Parathyroid adenoma (tissue), 2 donors: ENCODE measurements at regions not wholly inside any gene's neighbourhood (a gene's known extent, or its start where the extent isn't known, plus 50 kb on each side); places are given as distances from the start of the nearest gene placed in this dataset.

Experiments used
- H2AFZ ChIP-seq: fragments of 300-600 bp; sonication (generic); one replicate; pipeline ENCODE4 v1.7.0; 2017; ENCODE audit warnings: antibody characterized with exemption, mild to moderate bottlenecking
- H3K27ac ChIP-seq: fragments of 300-600 bp; sonication (generic); one replicate; pipeline ENCODE4 v1.7.0; 2017
- H3K27me3 ChIP-seq: fragments of 300-600 bp; sonication (generic); one replicate; pipeline ENCODE4 v1.7.0; 2017; ENCODE audit warnings: low read length; ENCODE audit not compliant: control insufficient read depth, insufficient read depth
- H3K36me3 ChIP-seq: fragments of 300-600 bp; sonication (generic); one replicate; pipeline ENCODE4 v1.7.0; 2017; ENCODE audit warnings: low read length; ENCODE audit not compliant: control insufficient read depth, insufficient read depth
- H3K4me1 ChIP-seq: fragments of 300-600 bp; sonication (generic); one replicate; pipeline ENCODE4 v1.7.0; 2017; ENCODE audit warnings: control low read depth
- H3K4me2 ChIP-seq: fragments of 300-600 bp; sonication (generic); one replicate; pipeline ENCODE4 v1.7.0; 2017; ENCODE audit warnings: low read length
- H3K4me3 ChIP-seq: fragments of 300-600 bp; sonication (generic); one replicate; pipeline ENCODE4 v1.7.0; 2017; ENCODE audit warnings: low read depth, low read length
- H3K79me2 ChIP-seq: fragments of 300-600 bp; sonication (generic); one replicate; pipeline ENCODE4 v1.7.0; 2017; ENCODE audit warnings: control low read depth
- H3K9ac ChIP-seq: fragments of 300-600 bp; sonication (generic); one replicate; pipeline ENCODE4 v1.7.0; 2017; ENCODE audit warnings: mild to moderate bottlenecking
- H3K9me3 ChIP-seq: fragments of 300-600 bp; sonication (generic); one replicate; pipeline ENCODE4 v1.7.0; 2017; ENCODE audit warnings: low read length; ENCODE audit not compliant: control insufficient read depth
- TF ChIP-seq, protein P1 (sequence below): fragments of 300-600 bp; sonication (generic); IDR thresholded peaks from one replicate; pipeline ENCODE4 v1.7.0; 2017; ENCODE audit warnings: antibody characterized with exemption, mild to moderate bottlenecking
- donor health status: primary hyperparathyroidism.

DNA sequence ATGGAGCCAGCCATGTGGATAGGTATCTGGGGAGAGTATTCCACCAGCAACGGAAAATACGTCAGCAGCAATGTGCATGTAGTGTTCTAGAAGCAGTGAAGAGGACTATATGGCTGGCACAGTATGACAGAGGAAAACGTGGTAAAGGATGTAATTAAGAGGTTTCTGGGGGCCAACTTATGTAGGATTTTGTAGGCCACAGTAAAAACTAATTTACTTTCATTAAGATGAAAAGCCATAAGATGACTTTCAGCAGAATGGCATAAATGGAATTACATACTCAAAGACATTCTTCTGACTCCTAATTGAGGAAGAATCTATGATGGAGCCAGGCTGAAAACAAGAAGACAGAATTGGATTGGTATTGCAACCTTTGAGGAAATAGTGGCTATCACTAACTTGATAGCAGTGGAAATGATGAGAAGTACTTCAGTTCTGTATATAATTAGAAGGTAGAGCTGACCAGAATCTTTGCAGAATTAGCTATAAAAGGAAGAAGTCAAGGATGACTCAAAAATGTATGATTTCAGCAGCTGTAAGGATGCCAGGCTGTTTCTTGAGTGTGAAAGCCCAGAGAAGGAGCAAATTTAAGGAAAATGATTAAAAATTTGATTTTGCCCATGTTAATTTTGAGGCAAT lies 156.7 kb downstream of the MBL2 start:
- no peak overlapping the region for H3K27ac ChIP-seq
- H3K36me3 ChIP-seq, result no peaks in the 10 kb centered on the region
- H3K27me3 ChIP-seq, result no peaks in the 10 kb centered on the region
- no peaks in the 10 kb centered on the region for H3K9me3 ChIP-seq
- H3K4me2 ChIP-seq, result no peak overlapping the region
- no peak overlapping the region for H3K9ac ChIP-seq
- TF ChIP-seq, protein P1, sequence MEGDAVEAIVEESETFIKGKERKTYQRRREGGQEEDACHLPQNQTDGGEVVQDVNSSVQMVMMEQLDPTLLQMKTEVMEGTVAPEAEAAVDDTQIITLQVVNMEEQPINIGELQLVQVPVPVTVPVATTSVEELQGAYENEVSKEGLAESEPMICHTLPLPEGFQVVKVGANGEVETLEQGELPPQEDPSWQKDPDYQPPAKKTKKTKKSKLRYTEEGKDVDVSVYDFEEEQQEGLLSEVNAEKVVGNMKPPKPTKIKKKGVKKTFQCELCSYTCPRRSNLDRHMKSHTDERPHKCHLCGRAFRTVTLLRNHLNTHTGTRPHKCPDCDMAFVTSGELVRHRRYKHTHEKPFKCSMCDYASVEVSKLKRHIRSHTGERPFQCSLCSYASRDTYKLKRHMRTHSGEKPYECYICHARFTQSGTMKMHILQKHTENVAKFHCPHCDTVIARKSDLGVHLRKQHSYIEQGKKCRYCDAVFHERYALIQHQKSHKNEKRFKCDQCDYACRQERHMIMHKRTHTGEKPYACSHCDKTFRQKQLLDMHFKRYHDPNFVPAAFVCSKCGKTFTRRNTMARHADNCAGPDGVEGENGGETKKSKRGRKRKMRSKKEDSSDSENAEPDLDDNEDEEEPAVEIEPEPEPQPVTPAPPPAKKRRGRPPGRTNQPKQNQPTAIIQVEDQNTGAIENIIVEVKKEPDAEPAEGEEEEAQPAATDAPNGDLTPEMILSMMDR, result no peak
- H3K79me2 ChIP-seq, result no peaks in the 10 kb centered on the region
- H2AFZ ChIP-seq, result no peak overlapping the region
- no peak overlapping the region for H3K4me3 ChIP-seq
- H3K4me1 ChIP-seq, result no peaks in the 10 kb centered on the region

DNA sequence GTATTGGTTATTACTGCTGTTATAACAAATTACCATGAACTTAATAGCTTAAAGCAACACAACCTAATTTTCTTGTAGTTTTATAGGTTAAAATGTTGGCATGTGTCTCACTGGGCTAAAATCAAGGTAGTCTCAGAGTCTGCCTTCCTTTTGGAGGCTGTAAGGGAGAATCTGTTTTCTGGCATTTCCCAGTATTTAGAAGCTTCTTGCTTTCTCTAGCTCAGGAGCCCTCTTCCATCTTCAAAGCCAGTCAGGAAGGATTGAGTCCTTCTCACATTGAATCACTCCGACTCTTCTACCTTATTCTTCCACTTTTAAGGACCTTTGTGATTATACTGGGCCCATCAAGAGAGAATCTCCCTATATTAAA lies 156.2 kb downstream of the MBL2 start:
- TF ChIP-seq, protein P1, result no peak
- Histone ChIP-seq H3K27me3 (no peaks in the 10 kb centered on the region), H3K4me2 (no peak overlapping the region), H3K79me2 (no peaks in the 10 kb centered on the region), H3K9ac (no peak overlapping the region), H3K4me3 (no peak overlapping the region), H3K36me3 (no peaks in the 10 kb centered on the region), H3K9me3 (no peaks in the 10 kb centered on the region), H3K4me1 (no peaks in the 10 kb centered on the region), H3K27ac (no peak overlapping the region), H2AFZ (no peak overlapping the region)

DNA sequence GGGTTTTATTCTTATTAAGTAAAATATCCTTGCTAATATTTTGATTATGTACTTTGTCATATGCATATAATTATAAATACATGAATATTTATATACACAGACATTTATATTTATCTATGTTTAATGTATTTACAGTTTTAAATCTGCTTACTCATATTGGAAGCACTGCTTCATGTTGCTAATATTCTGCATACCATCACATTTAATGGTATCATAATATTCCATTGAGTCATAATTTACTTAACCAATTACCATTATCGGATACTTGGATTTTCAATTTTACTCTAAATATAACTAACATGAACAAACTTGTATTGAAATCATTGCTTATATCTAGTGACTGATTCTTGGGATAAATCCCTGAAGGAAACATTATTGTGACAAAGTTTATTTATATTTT lies 155.2 kb downstream of the MBL2 start:
- Histone ChIP-seq H3K9ac (no peak overlapping the region), H3K4me2 (no peak overlapping the region), H2AFZ (no peak overlapping the region), H3K27me3 (no peaks in the 10 kb centered on the region), H3K9me3 (no peaks in the 10 kb centered on the region), H3K4me3 (no peak overlapping the region), H3K79me2 (no peaks in the 10 kb centered on the region), H3K36me3 (no peaks in the 10 kb centered on the region), H3K4me1 (no peaks in the 10 kb centered on the region), H3K27ac (no peak overlapping the region)
- TF ChIP-seq, protein P1, result no peak

DNA sequence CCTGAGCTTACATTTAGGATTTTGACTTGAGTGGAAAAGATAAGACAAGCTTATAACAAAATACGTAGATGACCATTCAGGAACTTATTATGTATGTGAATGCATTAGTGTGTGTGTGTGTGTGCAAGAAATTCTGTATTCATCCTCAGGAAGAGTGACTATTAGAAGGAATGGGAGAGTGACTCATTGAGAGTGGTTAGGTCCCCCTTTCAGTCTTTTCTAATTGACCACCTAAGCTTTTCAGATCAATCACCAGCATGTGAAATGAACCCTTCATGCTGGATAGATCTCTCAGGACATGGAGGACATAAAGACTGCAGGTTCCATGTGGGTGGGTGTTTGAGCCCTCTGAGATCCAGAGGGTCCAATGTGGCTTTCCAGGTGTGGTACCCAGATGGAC lies 153.5 kb downstream of the MBL2 start:
- TF ChIP-seq, protein P1, result no peak
- H3K4me2 ChIP-seq, result no peak overlapping the region

DNA sequence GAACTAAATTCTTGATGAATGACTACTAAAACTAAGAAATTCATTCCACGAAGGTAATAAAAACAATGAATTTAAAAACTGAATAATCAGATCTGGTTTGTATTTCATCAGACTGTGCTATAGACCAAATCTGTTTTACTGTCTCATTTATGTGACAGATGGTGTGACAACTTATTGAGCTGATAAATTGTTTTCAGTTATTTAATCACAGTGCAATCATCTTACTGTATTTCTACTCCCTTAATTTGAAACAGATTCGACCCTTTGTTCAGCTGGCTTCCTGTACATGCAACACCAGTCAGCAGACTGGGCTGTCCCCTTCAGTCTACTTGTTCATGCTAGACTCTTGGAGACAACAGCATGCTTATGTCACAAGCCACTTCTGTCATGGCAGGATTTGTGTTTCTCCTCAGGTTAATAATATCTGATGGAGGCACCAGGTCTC lies 150.9 kb downstream of the MBL2 start:
- Histone ChIP-seq H3K4me1 (no peaks in the 10 kb centered on the region), H3K27ac (no peak overlapping the region), H3K79me2 (no peaks in the 10 kb centered on the region), H3K36me3 (no peaks in the 10 kb centered on the region), H3K4me2 (no peak overlapping the region), H3K9me3 (no peaks in the 10 kb centered on the region), H3K27me3 (no peaks in the 10 kb centered on the region), H3K4me3 (no peak overlapping the region), H3K9ac (no peak overlapping the region), H2AFZ (no peak overlapping the region)
- TF ChIP-seq, protein P1, result no peak

More for the DNA sequence above, 153.5 kb downstream of the MBL2 start:
- Histone ChIP-seq H2AFZ (no peak overlapping the region), H3K9ac (no peak overlapping the region), H3K4me1 (no peaks in the 10 kb centered on the region), H3K9me3 (no peaks in the 10 kb centered on the region), H3K4me3 (no peak overlapping the region), H3K27ac (no peak overlapping the region), H3K79me2 (no peaks in the 10 kb centered on the region), H3K36me3 (no peaks in the 10 kb centered on the region), H3K27me3 (no peaks in the 10 kb centered on the region)
